HG03139 (cell line): ENCODE measurements at regions not wholly inside any gene's neighbourhood (a gene's known extent, or its start where the extent isn't known, plus 50 kb on each side); places are given as distances from the start of the nearest gene placed in this dataset.
"Not testable (repeated sequence)": the region's sequence is repeated elsewhere in the genome, so short reads cannot be mapped to it uniquely, and the experiment has no call there.

Experiments used
- ATAC-seq: cut with Tn5 transposase; IDR thresholded peaks from one replicate; pipeline ENCODE4 v1.9.1; 2021; ENCODE audit not compliant: unreplicated experiment

DNA sequence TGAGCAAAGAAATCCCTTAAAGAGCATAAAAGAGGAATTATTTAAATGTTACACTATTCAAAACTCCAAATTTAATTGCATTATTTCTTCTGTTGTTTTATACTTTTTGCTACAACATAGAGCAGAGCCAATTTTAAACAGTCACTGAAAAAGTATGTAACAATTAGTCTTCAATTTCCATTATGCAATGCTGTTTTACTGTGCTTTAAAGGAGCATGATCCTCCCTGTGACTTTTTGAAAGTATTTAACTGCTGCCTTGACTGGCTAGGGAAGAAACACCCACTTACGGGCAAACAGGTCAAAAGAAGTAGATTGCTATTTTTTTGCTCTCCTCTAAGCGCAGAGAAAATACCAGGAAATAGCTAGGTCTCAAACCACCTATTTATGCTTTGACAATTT, 217.4 kb upstream of the GCFC2 start:
- no peak for ATAC-seq

DNA sequence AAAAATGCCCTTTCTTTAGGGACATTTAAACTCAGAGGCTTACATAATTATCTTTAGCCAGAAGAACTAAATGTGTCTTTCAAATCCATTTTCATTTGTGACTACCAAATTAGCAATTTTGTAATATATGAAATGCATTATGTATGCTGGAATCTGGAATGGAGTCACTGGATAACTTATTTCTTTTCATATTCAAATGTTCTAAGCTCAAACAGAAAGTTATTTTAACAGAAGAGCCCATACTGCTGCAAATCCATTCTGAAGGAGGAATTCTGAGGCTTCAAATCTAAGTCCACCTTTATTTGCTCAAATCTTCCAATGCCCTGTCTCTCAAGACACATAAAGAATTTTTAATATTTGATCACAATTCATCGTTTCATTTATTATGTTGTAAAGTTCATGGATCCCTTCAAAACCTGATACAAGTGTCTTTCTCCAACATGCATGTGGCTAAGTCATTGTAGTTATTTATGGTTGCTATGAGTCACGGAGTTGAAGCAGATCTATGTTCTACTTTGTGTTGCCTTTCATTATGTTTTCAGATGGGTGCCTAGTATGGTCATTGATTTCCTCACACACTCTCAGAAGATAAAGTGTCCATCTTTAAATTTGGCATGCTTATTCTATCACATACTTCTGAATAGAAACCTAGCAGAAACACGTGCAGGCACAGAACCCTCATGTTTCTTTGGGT, 214.8 kb upstream of the GCFC2 start:
- ATAC-seq: no peak

DNA sequence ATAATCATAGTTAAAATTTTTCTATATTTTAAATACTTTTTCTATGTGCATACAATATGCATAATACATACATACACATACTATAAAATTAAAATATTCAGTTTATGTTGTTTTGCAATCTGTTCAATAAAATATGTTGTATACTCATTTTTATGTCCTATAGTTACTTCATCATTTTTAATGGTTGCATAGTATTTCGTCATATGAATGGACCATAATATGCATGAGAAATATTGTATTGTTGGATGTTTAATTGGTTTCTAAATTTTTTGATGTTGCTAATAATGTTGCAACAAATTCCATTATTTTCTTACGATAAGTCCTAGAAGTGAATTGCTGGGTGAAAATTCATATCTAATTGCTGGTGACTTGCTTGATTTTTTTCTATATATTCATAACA, 211.5 kb upstream of the GCFC2 start:
- no peak for ATAC-seq

DNA sequence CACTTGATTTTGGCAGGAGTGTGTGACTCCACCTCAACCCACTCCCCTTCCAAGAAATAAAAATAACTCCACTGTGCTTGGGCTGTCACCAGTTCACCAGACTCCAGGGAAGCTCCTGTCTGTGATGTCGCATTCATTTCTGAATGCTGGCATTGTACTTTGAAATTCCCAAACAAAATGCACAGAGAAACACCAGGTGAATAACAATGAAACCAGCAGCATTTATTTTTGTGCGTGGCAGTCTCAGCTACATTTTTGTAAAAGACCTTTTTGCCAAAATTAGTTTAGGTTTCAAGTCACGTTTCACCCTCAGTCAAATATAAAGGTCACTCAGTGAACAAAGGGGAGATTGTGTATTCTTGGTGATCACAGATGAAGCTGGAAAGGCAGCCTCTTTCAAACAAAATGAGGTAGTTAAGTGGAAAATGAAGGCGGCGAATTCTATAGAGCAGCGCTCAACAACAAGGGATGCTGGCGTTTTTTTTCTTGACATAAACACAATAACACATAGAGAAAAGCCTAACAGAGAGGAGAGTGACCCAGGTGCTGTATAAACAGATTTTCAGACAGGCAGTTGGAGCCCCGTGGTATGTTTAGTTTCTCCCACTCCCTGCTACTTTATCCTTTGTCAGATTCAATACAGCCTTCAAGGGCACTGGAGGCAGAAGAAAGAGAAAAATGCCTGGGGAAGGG, 210.3 kb upstream of the GCFC2 start:
- no peak for ATAC-seq

DNA sequence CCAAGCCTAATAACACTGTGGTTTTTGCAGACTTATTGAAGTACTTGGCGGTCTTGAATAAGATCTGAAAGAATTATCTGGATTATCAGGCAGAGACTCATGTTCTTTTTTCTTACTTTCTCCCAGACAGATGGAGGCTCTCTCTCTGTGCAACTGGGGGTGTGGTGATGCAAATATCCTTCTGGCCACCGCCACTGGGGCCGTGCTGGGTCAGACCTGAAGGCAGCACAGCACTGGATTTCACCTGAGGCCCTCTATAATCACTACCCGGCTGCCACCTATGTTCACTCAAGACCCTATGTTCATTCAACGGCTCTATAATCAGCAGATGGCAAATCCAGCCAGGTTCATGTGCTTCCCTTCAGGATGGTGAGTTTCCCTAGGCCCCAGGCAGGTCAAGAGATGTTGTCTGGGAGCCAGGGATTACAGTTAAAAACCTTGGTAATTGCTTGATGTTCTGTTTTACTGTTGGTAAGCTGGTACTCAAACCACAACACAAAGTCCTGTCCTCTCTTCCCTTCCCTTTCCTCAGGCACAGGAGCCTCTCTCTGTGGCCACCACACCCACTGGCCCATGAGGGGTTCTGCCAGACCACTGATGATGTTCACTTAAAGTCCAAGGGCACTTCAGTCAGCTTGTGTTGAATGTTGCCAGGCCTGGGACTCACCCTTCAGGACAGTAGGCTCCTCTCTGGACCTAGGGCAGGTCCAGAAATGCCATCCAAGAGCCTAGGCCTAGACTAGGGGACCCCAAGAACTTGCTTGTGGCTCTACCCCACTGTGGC, 205.3 kb upstream of the GCFC2 start:
- no peak for ATAC-seq

DNA sequence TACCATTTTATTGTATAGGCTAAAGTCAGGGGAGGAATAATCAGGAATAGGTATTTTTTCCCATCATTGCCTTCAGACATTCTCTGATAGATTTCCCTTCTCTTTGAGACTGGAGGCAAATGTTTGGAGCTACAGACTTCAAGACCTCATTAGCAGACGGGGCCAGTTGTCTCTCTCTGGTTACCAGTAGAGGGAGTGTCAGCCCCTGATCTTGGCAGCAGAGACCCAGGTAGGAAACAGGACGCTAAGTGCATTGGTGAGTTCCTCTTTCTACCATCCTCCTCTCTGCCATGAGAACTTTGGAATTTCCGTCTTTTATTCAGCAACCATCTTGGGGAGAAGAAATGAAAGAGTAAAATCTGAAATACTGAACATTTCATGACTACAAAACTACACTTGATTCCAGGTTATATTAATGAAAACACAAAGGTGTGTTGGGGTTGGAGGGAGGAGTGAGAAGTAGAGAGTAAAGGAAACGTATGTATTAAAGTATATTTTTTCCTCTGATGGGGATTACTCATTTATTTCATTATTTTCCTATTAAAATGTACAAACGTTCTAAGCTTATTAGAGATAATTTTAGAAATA, 186.2 kb upstream of the GCFC2 start:
- peak; percentile 77 for ATAC-seq

DNA sequence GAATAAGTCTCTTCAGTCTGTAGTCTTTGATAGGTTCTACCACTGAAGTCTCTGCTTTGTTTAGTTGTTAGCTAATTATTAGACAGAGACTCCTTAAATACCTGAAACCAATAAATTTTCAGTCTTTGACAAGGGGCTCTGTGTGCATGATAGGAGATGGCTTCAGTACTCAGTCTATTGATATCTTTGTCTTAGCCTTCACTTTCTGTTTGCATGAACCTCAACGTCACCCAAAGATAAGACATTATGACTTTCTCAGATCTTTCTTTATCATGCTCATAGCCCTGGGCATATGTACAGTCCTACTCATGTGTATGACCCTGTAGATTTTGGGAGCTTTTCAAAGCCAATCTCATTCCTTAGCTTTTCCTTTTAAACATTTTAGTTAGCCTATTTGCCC, 183.5 kb upstream of the GCFC2 start:
- ATAC-seq: peak; percentile 55

DNA sequence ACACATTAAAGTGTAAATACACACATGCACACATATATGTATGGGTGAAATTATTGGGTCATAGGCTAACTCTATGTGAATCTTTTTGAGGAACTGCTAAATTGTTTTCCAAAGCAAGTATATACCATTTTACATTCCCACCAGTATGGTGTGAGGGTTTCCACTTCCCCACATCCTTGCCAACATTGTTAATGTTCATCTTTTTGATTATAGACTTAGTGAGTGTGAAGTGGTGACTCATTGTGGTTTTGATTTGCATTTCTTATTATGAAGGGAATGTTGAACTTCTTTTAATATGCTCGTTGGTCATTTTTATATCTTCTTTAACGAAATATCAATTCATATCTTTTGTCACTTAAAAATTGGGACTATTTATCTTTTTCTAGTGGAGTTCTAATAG, 181.8 kb upstream of the GCFC2 start:
- ATAC-seq: no peak

DNA sequence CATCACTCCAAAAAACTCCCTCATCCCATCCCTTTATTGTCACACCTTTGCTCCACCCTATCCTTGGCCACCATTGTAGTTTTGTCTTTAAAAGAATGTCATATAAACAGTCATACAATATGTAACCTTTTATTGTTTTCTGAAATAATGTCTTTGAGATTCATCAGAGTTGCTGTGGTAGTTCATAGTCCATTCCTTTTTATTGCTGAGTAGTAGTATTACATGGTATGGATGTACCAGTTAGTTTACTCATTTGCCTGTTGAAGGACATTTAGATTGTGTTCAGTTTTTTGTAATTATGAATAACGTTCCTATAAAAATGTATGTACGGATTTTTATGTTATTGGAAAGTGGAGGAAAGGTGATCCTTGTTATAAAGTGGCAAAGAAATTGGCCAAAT, 171.8 kb upstream of the GCFC2 start:
- no peak for ATAC-seq

DNA sequence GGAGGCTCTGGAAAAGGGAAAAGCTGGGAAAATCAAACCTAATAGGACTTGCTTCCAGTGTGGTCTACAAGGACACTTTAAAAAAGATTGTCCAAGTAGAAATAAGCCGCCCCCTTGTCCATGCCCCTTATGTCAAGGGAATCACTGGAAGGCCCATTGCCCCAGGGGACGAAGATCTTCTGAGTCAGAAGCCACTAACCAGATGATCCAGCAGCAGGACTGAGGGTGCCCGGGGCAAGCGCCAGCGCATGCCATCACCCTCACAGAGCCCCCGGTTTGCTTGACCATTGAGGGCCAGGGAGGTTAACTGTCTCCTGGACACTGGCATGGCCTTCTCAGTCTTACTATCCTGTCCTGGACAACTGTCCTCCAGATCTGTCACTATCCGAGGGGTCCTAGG, 164.9 kb upstream of the GCFC2 start:
- not testable (repeated sequence) for ATAC-seq

DNA sequence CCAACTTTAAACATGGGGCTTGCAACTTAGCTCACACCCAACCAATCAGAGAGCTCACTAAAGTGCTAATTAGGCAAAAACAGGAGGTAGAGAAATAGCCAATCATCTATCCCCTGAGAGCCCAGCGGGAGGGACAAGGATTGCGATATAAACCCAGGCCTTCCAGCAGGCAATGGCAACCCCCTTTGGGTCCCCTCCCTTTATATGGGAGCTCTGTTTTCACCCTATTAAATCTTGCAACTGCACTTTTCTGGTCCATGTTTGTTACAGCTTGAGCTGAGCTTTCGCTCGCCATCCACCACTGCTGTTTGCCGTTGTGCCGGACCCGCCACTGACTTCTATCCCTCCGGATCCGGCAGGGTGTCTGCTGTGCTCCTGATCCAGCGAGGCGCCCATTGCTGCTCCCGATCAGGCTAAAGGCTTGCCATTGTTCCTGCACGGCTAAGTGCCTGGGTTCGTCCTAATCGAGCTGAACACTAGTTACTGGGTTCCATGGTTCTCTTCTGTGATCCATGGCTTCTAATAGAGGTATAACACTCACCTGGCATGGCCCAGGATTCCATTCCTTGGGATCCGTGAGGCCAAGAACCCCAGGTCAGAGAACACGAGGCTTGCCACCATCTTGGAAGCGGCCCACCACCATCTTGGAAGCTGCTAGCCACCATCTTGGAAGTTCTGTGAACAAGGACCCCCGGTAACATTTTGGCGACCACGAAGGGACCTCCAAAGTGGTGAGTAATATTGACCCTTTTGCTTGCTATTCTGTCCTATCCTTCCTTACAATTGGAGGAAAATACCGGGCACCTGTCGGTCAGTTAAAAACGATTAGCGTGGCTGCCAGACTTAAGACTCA, 161.3 kb upstream of the GCFC2 start:
- not testable (repeated sequence) for ATAC-seq

DNA sequence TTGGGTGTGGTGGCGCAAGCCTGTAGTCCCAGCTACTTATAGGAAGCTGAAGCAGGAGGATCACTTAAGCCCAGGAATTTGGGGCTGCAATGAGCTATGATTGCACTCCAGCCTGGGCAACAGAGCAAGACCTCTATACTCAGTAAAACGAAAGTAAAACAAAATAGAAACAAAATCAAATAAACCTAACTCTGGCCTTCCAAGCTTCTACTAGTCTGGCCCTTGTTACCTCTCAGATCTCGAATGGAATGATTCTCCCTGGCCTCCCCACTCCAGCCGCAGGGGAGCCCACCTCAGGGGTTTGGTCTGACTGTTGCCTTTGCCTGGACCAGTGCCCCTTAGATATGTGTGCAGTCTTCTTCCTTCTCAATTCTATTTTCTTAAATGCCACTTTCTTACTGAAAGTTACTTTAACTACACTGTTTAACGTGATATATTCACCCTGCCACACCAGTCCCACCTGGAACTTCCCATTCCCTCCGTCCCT, 160.0 kb upstream of the GCFC2 start:
- no peak for ATAC-seq

DNA sequence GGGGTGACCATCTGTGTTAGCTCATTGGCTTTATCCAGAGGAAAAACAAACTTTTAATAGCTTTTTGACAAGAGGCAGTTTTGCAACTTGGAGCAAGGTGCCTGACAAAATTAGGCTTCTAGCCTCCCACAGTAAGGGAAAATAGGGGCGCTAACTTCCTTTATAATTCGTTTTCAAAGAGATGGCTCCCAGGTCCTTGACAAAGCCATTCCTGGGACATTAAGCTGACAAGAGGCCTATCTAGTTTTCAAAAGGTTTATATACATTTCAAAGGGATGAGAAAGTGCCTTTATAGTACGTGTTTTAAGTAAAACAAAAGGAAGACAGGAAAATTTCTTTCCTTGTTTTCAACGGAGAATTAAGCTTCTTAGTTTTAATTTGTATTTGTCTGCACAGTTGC, 159.4 kb upstream of the GCFC2 start:
- no peak for ATAC-seq

DNA sequence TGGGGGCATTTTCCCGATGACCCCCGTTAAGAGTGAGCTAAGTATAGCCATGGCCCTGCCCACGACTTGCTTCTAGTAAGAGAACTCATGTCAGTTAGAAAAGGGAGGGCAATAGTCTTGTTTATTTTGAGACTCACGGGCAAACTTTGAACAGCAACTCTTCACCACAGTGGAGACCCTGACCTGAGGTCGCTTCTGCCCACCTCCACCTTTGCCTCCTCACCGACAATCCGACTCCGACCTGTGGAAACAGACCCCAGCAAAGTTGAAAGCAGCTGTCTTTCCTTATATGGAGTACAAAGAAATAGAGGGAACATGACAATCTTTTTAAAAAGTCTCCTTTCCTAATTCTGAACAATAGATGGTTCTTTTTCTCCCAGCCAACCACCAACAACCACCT, 155.0 kb upstream of the GCFC2 start:
- no peak for ATAC-seq

DNA sequence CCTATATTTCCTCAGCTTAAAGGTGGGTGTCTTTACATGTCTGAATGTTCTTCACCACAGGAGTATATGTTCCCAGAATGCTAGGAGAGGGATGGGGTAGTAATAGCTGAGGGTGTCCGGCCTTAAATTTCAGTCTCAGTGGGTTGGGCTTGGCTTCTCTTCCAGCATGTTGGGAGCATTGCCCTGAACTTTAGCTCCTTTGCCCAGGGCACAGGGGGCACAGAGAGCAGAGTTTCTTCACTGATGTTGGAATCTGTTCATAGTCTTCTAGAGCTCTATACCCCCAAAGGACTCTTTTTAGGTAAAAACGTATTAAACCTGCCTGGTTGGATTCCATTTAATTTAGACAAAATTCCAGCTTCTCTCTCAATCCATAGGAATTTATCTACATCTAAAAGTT, 154.4 kb upstream of the GCFC2 start:
- no peak for ATAC-seq

DNA sequence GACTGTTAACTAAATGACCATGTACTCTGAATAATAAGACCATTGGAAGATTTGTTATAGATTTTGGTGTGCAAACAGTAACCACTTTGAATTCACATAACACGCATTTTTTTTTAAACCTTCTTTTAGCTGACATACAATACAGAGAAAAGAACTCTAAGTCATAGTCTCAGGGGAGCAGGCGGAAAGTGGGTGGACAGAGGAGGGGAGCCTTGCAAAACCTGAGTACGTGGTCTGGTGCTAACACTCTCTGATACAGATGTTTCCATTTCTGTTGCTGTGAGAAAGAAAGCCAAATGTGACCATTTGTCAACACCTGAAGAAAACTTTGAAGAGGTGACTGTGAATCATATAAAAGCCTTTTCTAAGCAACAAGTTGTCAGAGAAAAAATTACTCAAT, 151.8 kb upstream of the GCFC2 start:
- no peak for ATAC-seq

DNA sequence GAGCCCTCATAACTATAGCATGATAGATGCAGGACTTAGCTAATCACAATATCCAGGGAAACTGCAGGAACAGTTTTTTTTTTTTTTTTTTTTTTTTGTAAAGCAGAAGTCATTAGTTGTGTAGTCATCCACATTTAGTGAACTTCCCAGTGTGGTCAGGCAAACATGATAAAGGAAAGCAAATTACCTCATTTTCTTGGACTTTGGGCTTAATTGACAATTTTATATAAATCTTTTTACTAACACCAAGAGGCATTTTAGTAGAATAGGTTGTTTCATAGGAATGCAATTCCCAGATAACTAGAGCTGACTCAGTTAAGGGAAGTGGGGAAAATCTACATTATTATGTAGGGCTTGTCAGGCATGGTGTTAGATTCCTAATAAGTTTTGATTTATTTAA, 142.7 kb upstream of the GCFC2 start:
- ATAC-seq: no peak

DNA sequence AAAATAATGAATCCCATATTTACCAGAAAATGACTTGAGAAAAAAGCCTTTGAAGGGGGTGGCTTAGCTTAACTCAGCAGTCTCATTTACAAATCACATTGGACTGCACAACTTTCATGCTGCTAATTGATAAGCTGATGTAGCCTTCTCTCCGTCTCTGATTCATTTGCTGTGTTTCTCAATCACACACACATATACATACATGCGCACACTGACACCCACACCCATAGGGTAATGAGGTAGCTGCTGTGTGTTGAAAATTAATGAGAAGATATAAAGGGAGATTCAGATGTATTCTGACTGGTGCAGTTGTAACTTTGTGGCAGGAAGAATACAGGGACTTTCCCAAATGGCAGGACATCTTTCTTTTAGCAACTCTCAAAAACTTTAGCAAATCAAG, 141.9 kb upstream of the GCFC2 start:
- ATAC-seq: no peak

DNA sequence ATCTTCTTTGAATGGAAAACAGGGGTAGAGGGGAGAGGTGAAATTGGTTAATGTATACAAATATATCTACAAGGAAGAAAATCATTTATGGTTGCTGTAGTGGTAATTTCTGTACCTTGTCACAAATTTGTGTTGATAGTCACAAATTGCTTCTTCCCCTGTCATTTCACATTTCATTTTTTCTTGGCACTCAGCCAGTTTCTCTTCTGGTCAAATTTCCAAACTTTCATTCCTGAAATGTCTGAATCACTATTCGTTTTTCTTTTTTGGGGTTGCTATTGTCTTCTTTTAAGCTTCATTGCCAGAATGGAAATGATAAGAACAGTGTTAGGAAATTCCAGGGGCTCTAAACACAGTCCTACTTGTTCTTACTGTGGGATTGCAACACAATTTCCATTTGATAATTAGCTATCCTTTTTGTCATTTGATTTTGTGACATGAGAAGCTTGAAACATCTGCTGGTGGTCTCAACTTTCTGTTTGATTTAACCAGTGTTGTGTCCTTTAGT, 136.0 kb upstream of the GCFC2 start:
- ATAC-seq: no peak

DNA sequence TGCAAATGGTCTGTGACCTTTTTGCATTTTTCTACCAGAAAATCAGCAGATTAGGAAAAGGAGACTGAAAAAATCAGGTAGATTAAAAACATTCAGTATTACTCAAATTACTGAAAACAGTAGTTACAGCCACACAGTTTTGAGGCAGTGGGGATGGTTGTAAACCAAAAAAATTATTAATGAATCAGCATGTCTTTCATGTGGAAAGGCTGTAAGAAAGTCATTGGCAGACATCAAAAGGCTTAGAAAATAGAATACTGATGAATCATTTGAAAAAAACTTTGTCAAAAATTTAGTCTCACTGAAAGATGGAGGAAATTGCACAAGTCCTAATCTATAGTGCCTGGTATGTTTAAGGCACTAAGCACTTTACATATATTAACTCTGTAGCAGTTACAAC, 133.9 kb upstream of the GCFC2 start:
- ATAC-seq: no peak
